B cell (primary cell): ENCODE measurements at regions not wholly inside any gene's neighbourhood (a gene's known extent, or its start where the extent isn't known, plus 50 kb on each side); places are given as distances from the start of the nearest gene placed in this dataset.

ENCODE experiments used
- ATAC-seq: fragments of 200-7000 bp; cut with Tn5 transposase; one replicate; pipeline ENCODE4 v1.10.0; 2021; ENCODE audit warnings: low read depth, mild to moderate bottlenecking, moderate number of reproducible peaks, moderate library complexity
- CTCF ChIA-PET: fragments of 350-600 bp; sonication (Branson Sonifier 250); formaldehyde crosslinking; loops from one replicate; lab custom pipeline; 2021; ENCODE audit warnings: antibody characterized with exemption, inconsistent platforms; lab: Charles Lee
- POLR2A ChIA-PET: fragments of 350-600 bp; sonication (Branson Sonifier 250); formaldehyde crosslinking; loops from one replicate; lab custom pipeline; 2021; ENCODE audit warnings: antibody characterized with exemption; lab: Charles Lee
- DNase-seq: peaks from one replicate; pipeline ENCODE4 v3.0.0; 2013
- H2AFZ ChIP-seq: 2 replicates; pipeline ENCODE4 v1.6.1; 2012; ENCODE audit warnings: mild to moderate bottlenecking, low read depth, low read length; ENCODE audit not compliant: insufficient read depth, poor library complexity, severe bottlenecking
- H3K27ac ChIP-seq, 2 donors: 1 replicate in 1 of 2; 2 replicates in 1 of 2; pipeline ENCODE4 v1.5.1; 2012 to 2013; ENCODE audit warnings: low read length in 2 of 2, mild to moderate bottlenecking in 2 of 2, moderate library complexity in 1 of 2
- H3K27me3 ChIP-seq, 4 experiments: fragments of 200-600 bp in 1 of 4; sonication (generic) in 1 of 4; replicated peaks in 1 of 4; 1 replicate in 2 of 4; 2 replicates in 2 of 4; pipeline versions ENCODE4 v1.6.1 to v1.7.0; 2013 to 2016; ENCODE audit warnings: low read length in 3 of 4, mild to moderate bottlenecking in 2 of 4, mixed read lengths in 1 of 4, moderate library complexity in 1 of 4; ENCODE audit not compliant: insufficient read depth in 4 of 4, control insufficient read depth in 3 of 4; ENCODE audit errors: control extremely low read depth in 1 of 4
- H3K36me3 ChIP-seq, 2 experiments: replicated peaks in 1 of 2; 1 replicate in 1 of 2; 2 replicates in 1 of 2; pipeline versions ENCODE4 v1.6.1 to v1.7.1; 2013; ENCODE audit warnings: low read length in 1 of 2; ENCODE audit not compliant: insufficient read depth in 2 of 2, control insufficient read depth in 1 of 2; ENCODE audit errors: control extremely low read depth in 1 of 2, extremely low read depth in 1 of 2
- H3K4me1 ChIP-seq, 2 donors: fragments of 200-600 bp in 1 of 2; sonication (generic) in 1 of 2; 1 replicate in 1 of 2; 2 replicates in 1 of 2; pipeline versions ENCODE4 v1.5.1 to v1.6.1; 2013 to 2017; ENCODE audit warnings: low read length in 2 of 2; ENCODE audit not compliant: control insufficient read depth in 2 of 2, insufficient read depth in 2 of 2
- H3K4me2 ChIP-seq: replicated peaks from 2 replicates; pipeline ENCODE3; 2012; ENCODE audit warnings: mild to moderate bottlenecking, low read depth, low read length; ENCODE audit not compliant: poor library complexity, severe bottlenecking
- H3K4me3 ChIP-seq, 5 experiments: fragments of 200-600 bp in 1 of 5; sonication (generic) in 1 of 5; 1 replicate in 3 of 5; 2 replicates in 2 of 5; pipeline versions ENCODE4 v1.5.1 to v1.7.0; 2011 to 2016; ENCODE audit warnings: low read length in 4 of 5, mild to moderate bottlenecking in 4 of 5, low read depth in 2 of 5, control low read depth in 1 of 5, moderate library complexity in 1 of 5; ENCODE audit not compliant: insufficient read depth in 1 of 5; ENCODE audit errors: control extremely low read depth in 1 of 5, extremely low read depth in 1 of 5
- H3K79me2 ChIP-seq: fragments of 200-600 bp; sonication (generic); one replicate; pipeline ENCODE4 v1.6.0; 2016; ENCODE audit warnings: low read length; ENCODE audit not compliant: control insufficient read depth, insufficient read depth
- H3K9ac ChIP-seq: fragments of 200-600 bp; sonication (generic); 2 replicates; pipeline ENCODE4 v1.6.1; 2017; ENCODE audit warnings: mild to moderate bottlenecking, low read length, moderate library complexity
- H3K9me3 ChIP-seq, 3 donors: one replicate each; pipeline versions ENCODE4 v1.6.1 to v1.7.1; 2013; ENCODE audit warnings: low read length in 2 of 3; ENCODE audit not compliant: control insufficient read depth in 2 of 3, insufficient read depth in 1 of 3; ENCODE audit errors: control extremely low read depth in 1 of 3
- H4K20me1 ChIP-seq: 2 replicates; pipeline ENCODE4 v1.6.0; 2012; ENCODE audit warnings: mild to moderate bottlenecking, low read length; ENCODE audit not compliant: insufficient read depth, control insufficient read depth, poor library complexity, severe bottlenecking
- H3K27ac Mint-ChIP-seq: one replicate; pipeline ENCODE4 v1.8.0; 2021; ENCODE audit warnings: mixed read lengths
- H3K27me3 Mint-ChIP-seq: one replicate; pipeline ENCODE4 v1.8.0; 2021; ENCODE audit warnings: mixed read lengths
- H3K4me1 Mint-ChIP-seq: one replicate; pipeline ENCODE4 v1.8.0; 2021; ENCODE audit warnings: mixed read lengths
- H3K4me3 Mint-ChIP-seq: one replicate; pipeline ENCODE4 v1.8.0; 2021; ENCODE audit warnings: mixed read lengths
- H3K9me3 Mint-ChIP-seq: one replicate; pipeline ENCODE4 v1.8.0; 2022; ENCODE audit warnings: mixed read lengths; ENCODE audit not compliant: insufficient read depth
- EZH2 ChIP-seq: IDR thresholded peaks from 2 replicates; pipeline ENCODE4 v1.6.1; 2012; ENCODE audit warnings: borderline replicate concordance, low read depth, mild to moderate bottlenecking, moderate library complexity, low read length; ENCODE audit not compliant: insufficient read depth, poor library complexity, severe bottlenecking
- WGBS: methylation state at CpG from one replicate; pipeline ENCODE4 v1.1.5; 2013; ENCODE audit warnings: missing lambda C conversion rate; ENCODE audit not compliant: insufficient coverage; 5-methylcytosine and 5-hydroxymethylcytosine counted together
- intact Hi-C: fragments of 100-400 bp; cut with micrococcal nuclease; formaldehyde crosslinking; loops from one replicate; pipeline ENCODE4 v1.10.0; 2022
- TF ChIP-seq, protein P1 (sequence below): fragments of 200-600 bp; IDR thresholded peaks from one replicate; pipeline ENCODE4 v1.8.0; 2022; ENCODE audit warnings: antibody characterized with exemption, mild to moderate bottlenecking

DNA sequence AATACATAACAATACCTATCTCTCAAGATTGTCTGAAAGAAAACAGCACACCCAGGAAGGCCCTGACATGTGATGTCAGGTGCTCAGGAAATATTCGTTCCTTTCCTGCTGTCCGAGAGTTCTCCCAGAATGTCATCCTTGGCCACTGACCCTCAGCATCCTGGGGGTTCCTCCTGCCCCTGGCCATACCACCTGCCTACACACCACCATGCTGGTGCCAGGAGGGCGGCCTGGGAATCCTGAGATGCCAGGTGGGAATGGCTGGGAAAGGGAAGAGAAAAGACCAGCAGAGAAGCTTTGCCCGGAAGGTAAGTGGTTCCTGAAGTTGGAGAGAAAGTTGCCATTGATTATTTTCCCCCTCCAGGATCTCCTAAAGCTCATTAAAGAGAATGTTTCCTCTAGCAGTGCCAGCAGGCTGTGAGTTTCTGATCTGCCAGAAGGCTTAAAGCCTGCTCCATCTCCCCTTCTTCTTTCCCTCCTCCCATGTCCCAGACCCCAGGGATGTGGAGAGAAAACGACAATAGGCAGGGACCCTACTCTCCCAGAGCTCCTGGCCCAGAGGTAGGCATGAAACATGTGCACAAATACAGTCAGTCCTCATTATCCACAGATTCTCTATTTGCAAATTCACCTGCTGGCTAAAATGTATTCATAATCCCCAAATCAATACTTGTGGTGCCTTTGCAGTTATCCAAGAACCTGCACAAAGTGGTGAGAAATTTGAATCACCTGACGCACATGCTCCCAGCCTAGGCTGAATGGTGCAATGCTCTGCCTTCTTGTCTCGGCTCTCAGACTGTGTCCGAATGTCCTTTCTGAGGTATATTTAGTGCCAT, 147.1 kb upstream of the MYCN start:
- ChIA-PET POLR2A (no interaction called here), CTCF (no interaction called here)
- Mint-ChIP-seq H3K4me1 (no peaks in the 10 kb centered on the region), H3K4me3 (no peak overlapping the region), H3K27ac (no peak overlapping the region), H3K9me3 (no peaks in the 10 kb centered on the region), H3K27me3 (peaks cover 10% of the 10 kb centered on the region)
- 95% methylated on average over 5 of the region's 8 CpGs for WGBS
- H3K4me2 ChIP-seq, result no peak overlapping the region
- no peak for DNase-seq
- H3K36me3 ChIP-seq, result no peaks in the 10 kb centered on the region
- intact Hi-C loops, result no loop called here
- no peaks in the 10 kb centered on the region for H4K20me1 ChIP-seq
- H3K27ac ChIP-seq, result no peak overlapping the region
- no peaks in the 10 kb centered on the region for H3K4me1 ChIP-seq
- no peak overlapping the region for H3K9ac ChIP-seq
- no peaks in the 10 kb centered on the region for H3K79me2 ChIP-seq
- peaks cover 0 to 3% (median 0%) of the 10 kb centered on the region in 3 donors for H3K9me3 ChIP-seq
- no peak overlapping the region for H2AFZ ChIP-seq
- H3K4me3 ChIP-seq, result no peak overlapping the region
- no peaks in the 10 kb centered on the region for H3K27me3 ChIP-seq
- no peak for ATAC-seq
- no peak for TF ChIP-seq EZH2
- TF ChIP-seq, protein P1, sequence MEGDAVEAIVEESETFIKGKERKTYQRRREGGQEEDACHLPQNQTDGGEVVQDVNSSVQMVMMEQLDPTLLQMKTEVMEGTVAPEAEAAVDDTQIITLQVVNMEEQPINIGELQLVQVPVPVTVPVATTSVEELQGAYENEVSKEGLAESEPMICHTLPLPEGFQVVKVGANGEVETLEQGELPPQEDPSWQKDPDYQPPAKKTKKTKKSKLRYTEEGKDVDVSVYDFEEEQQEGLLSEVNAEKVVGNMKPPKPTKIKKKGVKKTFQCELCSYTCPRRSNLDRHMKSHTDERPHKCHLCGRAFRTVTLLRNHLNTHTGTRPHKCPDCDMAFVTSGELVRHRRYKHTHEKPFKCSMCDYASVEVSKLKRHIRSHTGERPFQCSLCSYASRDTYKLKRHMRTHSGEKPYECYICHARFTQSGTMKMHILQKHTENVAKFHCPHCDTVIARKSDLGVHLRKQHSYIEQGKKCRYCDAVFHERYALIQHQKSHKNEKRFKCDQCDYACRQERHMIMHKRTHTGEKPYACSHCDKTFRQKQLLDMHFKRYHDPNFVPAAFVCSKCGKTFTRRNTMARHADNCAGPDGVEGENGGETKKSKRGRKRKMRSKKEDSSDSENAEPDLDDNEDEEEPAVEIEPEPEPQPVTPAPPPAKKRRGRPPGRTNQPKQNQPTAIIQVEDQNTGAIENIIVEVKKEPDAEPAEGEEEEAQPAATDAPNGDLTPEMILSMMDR, result no peak

DNA sequence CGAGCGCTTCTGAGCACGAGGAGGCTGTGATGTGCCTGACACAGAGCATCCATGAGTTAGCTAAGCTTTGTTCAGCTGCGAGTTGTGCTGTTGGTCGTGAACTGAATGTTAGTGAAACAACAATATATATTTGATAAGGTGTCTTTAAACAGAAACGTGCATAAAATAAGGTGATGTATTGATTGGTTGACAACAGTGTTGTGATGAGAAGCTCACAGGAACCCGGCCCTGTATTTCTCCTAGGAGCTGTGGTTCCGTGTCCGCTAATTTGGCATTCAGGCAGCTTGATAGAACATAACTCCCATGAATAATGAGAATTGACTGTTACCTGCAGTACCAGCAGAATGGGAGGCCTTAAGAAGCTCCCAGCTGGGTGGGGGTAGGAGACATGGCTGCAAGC, 146.4 kb upstream of the MYCN start:
- H4K20me1 ChIP-seq, result no peaks in the 10 kb centered on the region
- intact Hi-C loops, result no loop called here
- TF ChIP-seq EZH2, result no peak
- TF ChIP-seq, protein P1, result no peak
- H2AFZ ChIP-seq, result no peak overlapping the region
- POLR2A ChIA-PET, result no interaction called here
- Mint-ChIP-seq H3K4me3 (no peak overlapping the region), H3K9me3 (no peaks in the 10 kb centered on the region), H3K27me3 (peaks cover 13% of the 10 kb centered on the region), H3K4me1 (no peaks in the 10 kb centered on the region), H3K27ac (no peak overlapping the region)
- no peak overlapping the region for H3K27ac ChIP-seq
- DNase-seq, result no peak
- no peaks in the 10 kb centered on the region for H3K36me3 ChIP-seq
- no peaks in the 10 kb centered on the region for H3K9me3 ChIP-seq
- H3K4me1 ChIP-seq, result no peaks in the 10 kb centered on the region
- 85% methylated on average over 4 of the region's 9 CpGs for WGBS
- H3K4me2 ChIP-seq, result no peak overlapping the region
- no peak overlapping the region for H3K4me3 ChIP-seq
- CTCF ChIA-PET, result no interaction called here
- no peak for ATAC-seq
- H3K79me2 ChIP-seq, result no peaks in the 10 kb centered on the region
- no peaks in the 10 kb centered on the region for H3K27me3 ChIP-seq
- no peak overlapping the region for H3K9ac ChIP-seq
